ENCODE measurements at regions not wholly inside any gene's neighbourhood (a gene's known extent, or its start where the extent isn't known, plus 50 kb on each side); places are given as distances from the start of the nearest gene placed in this dataset.

GRCh38 chr2:144265654-144266053 is 254.3 kb downstream of the ZEB2 start:
- no peak for TF ChIP-seq CTCF (IDR thresholded peaks at IDR 0.05)
- no peaks in the 10 kb centered on the region for H4K20me1 ChIP-seq (ENCODE audit: insufficient read depth, low read length)
- WGBS (ENCODE audit: insufficient coverage): 100% methylated on average over 3 of the region's 3 CpGs
- H3K9me3 Mint-ChIP-seq: peaks cover 0 to 6% (median 1%) of the 10 kb centered on the region in 7 donors
- no peak overlapping the region for H3K4me3 ChIP-seq (replicated peaks in 1 of 3; ENCODE audit: low read depth in 2 of 3, low read length in 3 of 3)
- no peak overlapping the region for H2AFZ ChIP-seq (ENCODE audit: insufficient read depth, low read depth, low read length, poor library complexity, severe bottlenecking)
- H3K27me3 Mint-ChIP-seq (ENCODE audit: low read depth in 3 of 3): peaks cover 0 to 2% (median 0%) of the 10 kb centered on the region in 3 donors
- no peaks in the 10 kb centered on the region for H3K4me1 ChIP-seq (ENCODE audit: control insufficient read depth in 1 of 2, insufficient read depth in 2 of 2, low read length in 2 of 2)
- H3K4me2 ChIP-seq (replicated peaks; ENCODE audit: extremely low read depth, low read length, poor library complexity, severe bottlenecking): no peak overlapping the region
- peaks cover 13% of the 10 kb centered on the region for H3K4me1 Mint-ChIP-seq
- DNase-seq: no peak
- H3K36me3 Mint-ChIP-seq: no peaks in the 10 kb centered on the region
- no peaks in the 10 kb centered on the region for H3K9me3 ChIP-seq (replicated peaks in 1 of 2; ENCODE audit: control insufficient read depth in 1 of 2, insufficient read depth in 1 of 2, low read length in 2 of 2)
- H3K27me3 ChIP-seq (ENCODE audit: control insufficient read depth in 2 of 2, insufficient read depth in 2 of 2, low read length in 2 of 2): no peaks in the 10 kb centered on the region
- intact Hi-C loops (cut with micrococcal nuclease): no loop called here
- H3K27ac Mint-ChIP-seq: no peak overlapping the region
- no peaks in the 10 kb centered on the region for H3K79me2 ChIP-seq (ENCODE audit: insufficient read depth, low read length)
- H3K4me3 Mint-ChIP-seq: no peak overlapping the region
- H3K36me3 ChIP-seq (replicated peaks in 1 of 2; ENCODE audit: control insufficient read depth in 1 of 2, insufficient read depth in 2 of 2, low read length in 2 of 2): no peaks in the 10 kb centered on the region
- H3K27ac ChIP-seq (ENCODE audit: low read depth in 1 of 2, low read length in 2 of 2): no peak overlapping the region
- H3K9ac ChIP-seq (ENCODE audit: insufficient read depth, low read length, poor library complexity, severe bottlenecking): no peak overlapping the region

- no peak overlapping the region for H3K4me3 ChIP-seq (replicated peaks in 1 of 3; ENCODE audit: low read depth in 2 of 3, low read length in 3 of 3)
- peaks cover 3 to 5% of the 10 kb centered on the region in 2 donors for H3K4me1 ChIP-seq (ENCODE audit: control insufficient read depth in 1 of 2, insufficient read depth in 2 of 2, low read length in 2 of 2)
- H3K27ac ChIP-seq (ENCODE audit: low read depth in 1 of 2, low read length in 2 of 2): no peak overlapping the region
- no peak overlapping the region for H3K9ac ChIP-seq (ENCODE audit: insufficient read depth, low read length, poor library complexity, severe bottlenecking)
- intact Hi-C loops (cut with micrococcal nuclease): no loop called here
- H3K9me3 ChIP-seq (replicated peaks in 1 of 2; ENCODE audit: control insufficient read depth in 1 of 2, insufficient read depth in 1 of 2, low read length in 2 of 2): peaks cover 5 to 9% of the 10 kb centered on the region in 2 donors
- Mint-ChIP-seq H3K4me1 (peaks cover 6% of the 10 kb centered on the region), H3K27me3 (ENCODE audit: low read depth in 3 of 3) (peaks cover 2 to 4% (median 2%) of the 10 kb centered on the region in 3 donors), H3K9me3 (peaks cover 13 to 20% (median 16%) of the 10 kb centered on the region in 7 donors), H3K4me3 (no peak overlapping the region), H3K36me3 (peaks cover 4 to 5% of the 10 kb centered on the region in 2 donors), H3K27ac (no peak overlapping the region)
- H4K20me1 ChIP-seq (ENCODE audit: insufficient read depth, low read length): no peaks in the 10 kb centered on the region
- no peak for DNase-seq
- no CpG with 5 or more reads among the region's 2 CpGs for WGBS (ENCODE audit: insufficient coverage)
- H3K79me2 ChIP-seq (ENCODE audit: insufficient read depth, low read length): no peaks in the 10 kb centered on the region
- TF ChIP-seq CTCF (IDR thresholded peaks at IDR 0.05): no peak
- no peak overlapping the region for H2AFZ ChIP-seq (ENCODE audit: insufficient read depth, low read depth, low read length, poor library complexity, severe bottlenecking)
- H3K4me2 ChIP-seq (replicated peaks; ENCODE audit: extremely low read depth, low read length, poor library complexity, severe bottlenecking): no peak overlapping the region
- no peaks in the 10 kb centered on the region for H3K36me3 ChIP-seq (replicated peaks in 1 of 2; ENCODE audit: control insufficient read depth in 1 of 2, insufficient read depth in 2 of 2, low read length in 2 of 2)
- no peaks in the 10 kb centered on the region for H3K27me3 ChIP-seq (ENCODE audit: control insufficient read depth in 2 of 2, insufficient read depth in 2 of 2, low read length in 2 of 2)
These were observed 258.0 kb downstream of the ZEB2 start for GRCh38 chr2:144261966-144262365.

All from CD14-positive monocyte (primary cell).